ENCODE measurements at regions not wholly inside any gene's neighbourhood (a gene's known extent, or its start where the extent isn't known, plus 50 kb on each side); places are given as distances from the start of the nearest gene placed in this dataset.
"Not testable (repeated sequence)": the region's sequence is repeated elsewhere in the genome, so short reads cannot be mapped to it uniquely, and the experiment has no call there.

GRCh38 chr6:13874191-13874549 is 50.6 kb upstream of the RNF182 start:
- DNase-seq (ENCODE audit: extremely low read depth in 1 of 2, low read depth in 1 of 2): no peak

DNA sequence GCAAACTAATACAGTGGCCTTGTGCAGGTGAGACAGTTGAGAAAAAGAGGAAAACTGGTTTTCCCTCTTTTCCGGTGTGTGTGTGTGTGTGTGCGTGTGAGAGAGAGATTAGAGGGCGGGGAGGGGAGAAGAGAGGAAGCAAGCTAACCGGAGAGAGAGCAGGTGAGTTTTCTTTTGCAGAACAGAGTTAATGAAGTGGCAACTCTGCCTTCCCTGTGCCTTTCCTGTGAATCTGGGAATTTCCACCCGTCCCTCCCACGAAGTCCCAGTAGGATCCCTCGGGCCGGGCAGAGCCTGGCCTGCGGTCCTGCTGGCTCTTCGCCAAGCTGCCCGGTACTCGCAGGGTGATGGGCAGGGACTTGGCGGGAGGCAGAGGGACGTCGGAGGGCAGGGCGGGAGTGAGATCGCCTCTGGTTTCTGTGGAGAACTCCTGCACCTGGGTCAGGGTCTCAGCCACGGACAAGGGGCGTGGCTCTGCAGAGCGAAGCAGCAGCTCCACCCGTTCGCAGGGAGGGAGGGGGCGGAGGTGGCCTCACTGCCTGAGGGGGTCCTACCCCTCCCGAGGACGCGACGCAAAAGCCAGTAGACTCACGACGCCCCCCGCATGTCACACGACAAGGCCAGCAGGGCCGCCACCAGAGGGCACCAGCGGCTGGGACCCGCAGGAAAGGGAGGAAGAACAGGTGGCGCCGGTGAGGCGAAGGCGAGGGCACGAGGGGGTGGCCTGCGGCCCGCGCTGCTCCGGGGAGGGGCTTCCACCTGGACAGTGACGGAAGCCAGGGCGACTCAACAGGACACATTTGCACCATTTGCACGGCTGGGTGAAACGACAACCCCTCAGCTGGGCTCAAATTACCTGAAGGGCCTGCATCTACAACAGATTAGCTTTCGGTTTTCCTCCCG is 51.2 kb upstream of the RNF182 start:
- peak; percentile 47 to 68 for DNase-seq (ENCODE audit: extremely low read depth in 1 of 2, low read depth in 1 of 2)

DNA sequence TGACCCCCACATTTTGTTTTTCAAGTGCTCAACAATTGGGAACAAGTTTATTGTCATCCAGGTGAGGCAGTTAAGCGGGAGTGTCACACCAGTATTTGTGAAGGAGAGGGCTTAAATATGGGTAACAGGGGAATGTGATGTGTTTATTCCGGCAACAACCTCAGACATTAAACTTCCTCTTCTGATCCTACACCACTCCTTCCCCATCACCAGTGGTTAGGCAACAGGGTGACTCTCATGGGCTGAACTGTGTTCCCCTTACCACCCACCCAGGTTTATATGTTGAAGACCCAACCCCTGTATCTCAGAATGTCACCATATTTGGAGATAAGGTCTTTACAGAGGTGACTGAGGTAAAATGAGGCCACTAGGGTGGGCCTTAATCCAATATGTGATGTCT is 52.1 kb upstream of the RNF182 start:
- DNase-seq (ENCODE audit: extremely low read depth in 1 of 2, low read depth in 1 of 2): no peak

- DNase-seq (ENCODE audit: extremely low read depth in 1 of 2, low read depth in 1 of 2): not testable (repeated sequence)
Measured at GRCh38 chr6:13872006-13872405, 52.7 kb upstream of the RNF182 start.

GRCh38 chr6:13870214-13870830 is 54.4 kb upstream of the RNF182 start:
- no peak for DNase-seq (ENCODE audit: extremely low read depth in 1 of 2, low read depth in 1 of 2)

- DNase-seq (ENCODE audit: extremely low read depth in 1 of 2, low read depth in 1 of 2): no peak
Measured at GRCh38 chr6:13868236-13868635, 53.9 kb upstream of the MCUR1 start.

DNA sequence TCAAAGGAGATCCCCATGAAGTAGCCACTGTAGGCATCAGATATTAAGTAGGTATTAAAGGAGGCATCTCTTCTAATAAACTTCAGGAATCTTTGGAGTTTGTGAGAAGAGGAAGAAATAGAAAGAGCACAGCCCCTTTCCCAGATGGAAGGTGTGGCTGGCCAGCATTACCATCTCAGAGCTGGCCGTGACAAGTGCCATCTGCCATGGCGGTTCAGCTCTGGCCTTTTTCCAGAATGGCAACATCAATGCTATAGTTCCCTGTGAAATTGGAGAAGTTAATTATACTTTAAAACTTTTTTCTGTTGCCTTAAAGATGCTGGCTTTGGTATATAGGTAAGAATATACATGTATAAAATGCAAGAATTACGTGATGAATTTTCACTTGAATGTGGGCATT is 51.9 kb upstream of the MCUR1 start:
- no peak for DNase-seq (ENCODE audit: extremely low read depth in 1 of 2, low read depth in 1 of 2)

DNA sequence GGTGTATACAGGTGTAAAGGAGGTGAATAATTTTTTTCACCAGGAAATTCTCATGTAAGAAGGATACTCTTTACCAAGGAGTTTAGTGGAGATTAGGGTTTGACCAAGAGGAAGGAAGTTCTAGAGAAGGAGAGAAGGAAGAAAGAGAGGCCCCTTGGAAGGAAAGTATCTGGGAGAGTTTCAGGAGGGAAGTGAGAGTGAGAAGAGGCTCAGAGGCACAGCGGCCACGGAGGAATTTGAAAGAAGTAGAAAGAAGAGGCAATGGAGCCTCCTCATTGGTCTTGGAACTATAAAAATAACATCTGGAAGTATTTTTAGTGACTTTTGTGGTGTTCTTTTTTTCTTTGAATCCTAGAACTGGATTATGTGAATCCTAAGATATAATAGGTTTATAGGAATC is 50.8 kb upstream of the MCUR1 start:
- DNase-seq (ENCODE audit: extremely low read depth in 1 of 2, low read depth in 1 of 2): no peak

DNA sequence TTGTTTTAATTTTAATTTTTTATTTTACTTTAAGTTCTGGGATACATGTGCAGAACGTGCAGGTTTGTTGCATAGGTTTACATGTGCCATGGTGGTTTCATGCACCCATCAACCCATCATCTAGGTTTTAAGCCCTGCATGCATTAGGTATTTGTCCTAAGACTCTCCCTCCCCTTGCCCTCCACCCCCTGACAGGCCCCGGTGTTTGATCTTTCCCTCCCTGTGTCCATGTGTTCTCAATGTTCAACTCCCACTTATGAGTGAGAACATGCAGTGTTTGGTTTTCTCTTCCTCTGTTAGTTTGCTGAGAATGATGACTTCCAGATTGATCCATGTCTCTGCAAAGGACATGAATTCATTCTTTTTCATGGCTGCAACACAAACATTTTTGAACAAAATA is 50.3 kb upstream of the MCUR1 start:
- DNase-seq (ENCODE audit: extremely low read depth in 1 of 2, low read depth in 1 of 2): not testable (repeated sequence)

Measured in stimulated activated CD8-positive, alpha-beta memory T cell treated with anti-CD3 and anti-CD28 coated beads, Interleukin-7, amount 100 ng/mL, for 48 hours (primary cell).